HG03354 (cell line): ENCODE measurements at regions not wholly inside any gene's neighbourhood (a gene's known extent, or its start where the extent isn't known, plus 50 kb on each side); places are given as distances from the start of the nearest gene placed in this dataset.
"Not testable (repeated sequence)": the region's sequence is repeated elsewhere in the genome, so short reads cannot be mapped to it uniquely, and the experiment has no call there.

ENCODE experiments used
- ATAC-seq: cut with Tn5 transposase; IDR thresholded peaks from one replicate; pipeline ENCODE4 v1.9.1; 2021; ENCODE audit warnings: mild to moderate bottlenecking; ENCODE audit not compliant: unreplicated experiment, poor library complexity, severe bottlenecking

DNA sequence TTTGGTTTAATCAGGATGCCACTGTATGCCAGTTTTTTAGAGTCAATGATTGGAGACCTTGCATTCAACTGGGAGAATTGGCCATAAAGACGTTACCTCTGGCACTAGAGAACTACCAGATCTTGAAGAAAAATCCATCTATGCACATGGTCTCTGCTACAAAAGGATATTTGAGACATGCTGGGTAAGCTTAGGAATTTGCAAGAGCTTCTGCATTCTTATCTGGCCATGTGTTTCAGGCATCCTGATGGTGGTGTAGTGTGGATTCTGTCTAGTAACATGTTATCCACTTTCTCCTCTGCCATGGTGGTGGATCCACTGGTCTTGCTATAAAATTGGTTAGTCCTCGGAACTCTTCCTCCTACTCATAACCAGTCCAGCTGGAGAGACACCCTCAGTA is 185.3 kb upstream of the WDFY3 start:
- ATAC-seq, result no peak

GRCh38 chr4:85152480-85152879 is 186.0 kb upstream of the WDFY3 start:
- no peak for ATAC-seq

DNA sequence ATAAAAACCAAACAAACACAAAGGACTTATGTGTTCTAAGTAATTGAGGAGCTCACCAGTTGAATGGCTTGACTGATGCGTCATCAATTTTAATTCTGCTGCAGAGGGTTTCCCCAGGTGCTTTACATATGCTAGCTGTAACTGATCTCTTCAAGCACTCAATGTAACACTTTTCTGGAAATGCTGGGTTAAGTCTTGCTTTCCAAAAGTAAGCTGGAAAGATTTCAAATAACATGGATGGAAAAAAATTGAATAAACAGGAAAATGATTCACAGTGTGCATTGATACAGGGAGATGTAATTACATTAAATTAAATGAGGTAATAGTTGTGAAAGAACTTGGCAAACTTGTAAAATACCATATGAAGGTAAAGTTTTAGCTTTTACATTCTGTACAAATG is 186.7 kb upstream of the WDFY3 start:
- ATAC-seq, result no peak

DNA sequence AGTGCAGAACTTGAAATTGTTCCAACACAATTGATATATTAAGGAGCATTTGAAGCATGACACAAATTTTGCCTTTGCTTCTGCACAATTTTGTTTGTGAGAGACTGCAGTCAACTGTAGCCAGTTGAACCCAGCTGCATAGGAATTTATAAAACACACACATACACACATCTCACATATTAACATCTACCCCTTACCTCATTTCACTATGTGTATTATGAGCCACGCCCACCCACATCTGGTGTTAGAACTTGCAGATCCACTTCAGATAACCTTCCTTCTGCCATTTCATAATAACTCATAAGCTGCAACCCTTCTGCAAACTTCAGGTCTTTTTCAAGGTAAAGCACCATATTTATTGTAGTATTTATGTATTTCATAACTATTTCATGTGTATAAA is 188.1 kb upstream of the WDFY3 start:
- no peak for ATAC-seq

- ATAC-seq, result no peak
Measured at GRCh38 chr4:85165808-85166207, 199.3 kb upstream of the WDFY3 start.

GRCh38 chr4:85166318-85166717 is 199.8 kb upstream of the WDFY3 start:
- no peak for ATAC-seq

- no peak for ATAC-seq
Measured at GRCh38 chr4:85168234-85168834, 201.8 kb upstream of the WDFY3 start.

GRCh38 chr4:85170241-85170640 is 203.8 kb upstream of the WDFY3 start:
- ATAC-seq, result no peak

DNA sequence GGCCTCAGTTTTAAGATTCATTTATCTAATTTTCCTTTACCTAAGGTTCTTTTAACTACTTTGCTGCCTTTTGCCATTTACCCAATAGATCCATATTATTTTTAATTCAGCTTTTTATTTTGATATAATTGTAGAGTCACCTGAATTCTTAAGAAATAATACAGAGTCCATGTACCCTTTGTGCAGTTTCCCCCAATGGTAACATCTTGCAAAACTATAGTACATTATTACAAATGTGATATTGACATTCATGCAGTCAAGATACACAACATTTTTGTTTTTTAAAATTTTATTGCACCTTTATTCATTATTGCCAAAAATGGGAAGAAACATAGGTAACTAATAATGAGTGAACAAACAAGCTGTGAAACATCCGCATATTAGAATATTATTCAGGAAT is 208.7 kb upstream of the WDFY3 start:
- ATAC-seq, result no peak

DNA sequence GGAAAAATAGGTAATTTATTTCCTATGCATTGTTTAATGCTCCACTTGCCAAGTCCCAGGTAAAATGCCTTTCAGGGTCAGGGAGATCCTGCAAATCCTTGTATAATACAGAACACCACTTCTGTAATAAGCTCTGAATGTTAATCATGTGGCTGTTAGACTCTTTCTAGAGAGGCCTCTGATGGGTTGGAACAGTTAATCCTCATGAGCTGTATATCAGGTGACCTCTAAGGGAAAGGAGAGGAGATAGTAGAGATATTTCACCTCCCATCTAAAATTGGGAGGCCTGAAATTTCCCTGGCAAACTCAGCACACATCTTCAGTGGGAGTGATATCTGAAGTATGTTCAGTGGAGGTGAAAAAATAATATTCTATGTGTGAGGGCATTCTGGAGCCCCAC is 210.6 kb upstream of the WDFY3 start:
- ATAC-seq, result no peak

- no peak for ATAC-seq
Measured at GRCh38 chr4:85177679-85178078, 211.2 kb upstream of the WDFY3 start.

DNA sequence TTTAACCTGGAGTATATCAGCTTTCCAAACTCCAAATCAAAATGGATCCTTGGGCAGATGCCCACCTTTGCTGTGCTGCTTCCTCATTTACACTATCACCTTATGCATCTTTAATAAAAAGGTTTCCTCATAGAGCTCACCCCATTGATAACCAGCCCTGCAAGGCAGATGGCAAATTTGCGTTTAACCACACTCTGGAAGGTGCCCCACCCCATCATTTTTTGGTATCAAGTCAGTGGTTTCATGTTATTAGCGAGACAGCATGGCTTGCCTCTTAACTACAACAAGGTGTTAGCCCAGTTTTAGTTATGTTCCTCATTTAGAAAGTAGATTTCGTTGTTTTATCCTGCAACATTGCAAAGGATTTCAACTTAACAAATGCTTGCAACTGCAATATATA is 214.0 kb upstream of the WDFY3 start:
- no peak for ATAC-seq

GRCh38 chr4:85187106-85187505 is 220.6 kb upstream of the WDFY3 start:
- no peak for ATAC-seq

DNA sequence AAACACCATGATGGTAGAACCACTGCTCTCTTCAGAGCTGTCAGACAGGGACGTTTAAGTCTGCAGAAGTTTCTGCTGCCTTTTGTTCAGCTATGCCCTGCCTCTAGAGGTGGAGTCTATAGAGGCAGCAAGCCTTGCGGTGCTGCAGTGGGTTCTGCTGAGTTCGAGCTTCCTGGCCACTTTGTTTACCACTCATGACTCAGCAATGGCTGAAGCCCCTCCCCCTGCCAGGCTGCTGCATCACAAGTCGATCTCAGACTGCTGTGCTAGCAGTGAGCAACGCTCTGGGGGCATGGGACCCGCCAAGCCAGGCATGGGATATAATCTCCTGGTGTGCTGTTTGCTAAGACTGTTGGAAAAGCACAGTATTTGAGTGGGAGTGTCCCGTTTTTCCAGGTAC is 229.5 kb upstream of the WDFY3 start:
- not testable (repeated sequence) for ATAC-seq

GRCh38 chr4:85200106-85200505 is 233.6 kb upstream of the WDFY3 start:
- ATAC-seq, result no peak

DNA sequence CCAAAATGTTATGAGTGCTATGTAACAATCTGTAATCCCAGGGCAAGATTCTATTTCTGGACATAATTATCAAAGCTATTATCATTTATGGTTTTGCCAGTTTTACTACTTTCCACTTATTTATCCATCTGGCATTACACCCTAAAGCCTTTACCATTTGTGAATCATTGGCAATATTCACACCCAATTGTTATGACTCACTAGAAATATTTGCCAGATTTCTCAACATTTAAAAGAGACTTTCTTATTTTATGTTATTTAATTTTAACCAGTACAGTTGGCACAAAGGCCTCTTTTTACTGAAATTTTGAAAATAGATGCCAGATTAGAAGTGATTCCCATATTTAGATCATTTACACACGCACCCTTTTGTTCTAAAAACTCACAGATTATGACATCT is 242.7 kb upstream of the WDFY3 start:
- no peak for ATAC-seq

DNA sequence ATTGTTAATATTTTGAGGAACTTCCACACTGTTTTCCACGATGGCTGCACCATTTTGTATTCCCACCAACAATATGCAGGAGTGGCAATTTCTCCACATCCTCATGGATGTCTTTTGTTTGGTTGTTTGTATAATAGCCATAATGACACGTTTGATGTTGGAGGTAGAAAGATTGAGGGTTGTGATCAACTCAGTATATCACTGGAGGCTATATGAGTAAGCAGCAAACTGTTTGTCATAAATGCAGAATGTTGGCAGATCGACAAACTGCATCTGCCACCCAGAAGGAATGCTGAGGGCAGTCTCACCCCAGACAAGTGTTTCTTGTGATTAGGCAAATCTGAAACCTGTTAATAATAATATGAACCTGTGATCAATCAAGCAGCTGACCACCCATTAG is 243.9 kb upstream of the WDFY3 start:
- no peak for ATAC-seq

- ATAC-seq, result not testable (repeated sequence)
Measured at GRCh38 chr4:85216571-85216970, 250.1 kb upstream of the WDFY3 start.

- ATAC-seq, result no peak
Measured at GRCh38 chr4:85218756-85219155, 252.3 kb upstream of the WDFY3 start.

- ATAC-seq, result no peak
Measured at GRCh38 chr4:85221606-85222005, 253.3 kb upstream of the ARHGAP24 start.

DNA sequence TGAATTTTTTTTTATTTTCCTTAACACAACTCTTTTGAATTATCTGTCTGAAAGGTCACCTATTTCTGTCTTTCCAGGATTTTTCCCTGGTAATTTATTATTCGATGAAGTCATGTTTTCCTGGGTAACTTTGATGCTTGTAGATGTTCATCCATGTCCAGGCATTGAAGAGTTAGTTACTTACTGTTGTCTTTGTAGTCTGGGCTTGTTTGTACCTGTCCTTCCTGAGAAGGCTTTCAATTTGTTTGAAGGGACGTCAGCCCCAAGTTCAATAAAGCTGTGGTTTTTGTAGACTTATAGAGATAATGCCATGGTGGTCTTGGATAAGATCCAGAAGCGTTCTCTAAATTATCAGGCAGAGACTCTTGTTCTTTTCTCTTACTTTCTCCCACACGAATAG is 252.4 kb upstream of the ARHGAP24 start:
- ATAC-seq, result no peak

- ATAC-seq, result no peak
Measured at GRCh38 chr4:85228264-85228663, 246.7 kb upstream of the ARHGAP24 start.
